NCI-H2029 treated with DMSO at 0.1 percent for 48 hours (cell line): ENCODE measurements at regions not wholly inside any gene's neighbourhood (a gene's known extent, or its start where the extent isn't known, plus 50 kb on each side); places are given as distances from the start of the nearest gene placed in this dataset.
"Not testable (repeated sequence)": the region's sequence is repeated elsewhere in the genome, so short reads cannot be mapped to it uniquely, and the experiment has no call there.

ENCODE experiments used
- DNase-seq: peaks from one replicate; lab custom pipeline; 2025; lab: John Stamatoyannopoulos, UW

DNA sequence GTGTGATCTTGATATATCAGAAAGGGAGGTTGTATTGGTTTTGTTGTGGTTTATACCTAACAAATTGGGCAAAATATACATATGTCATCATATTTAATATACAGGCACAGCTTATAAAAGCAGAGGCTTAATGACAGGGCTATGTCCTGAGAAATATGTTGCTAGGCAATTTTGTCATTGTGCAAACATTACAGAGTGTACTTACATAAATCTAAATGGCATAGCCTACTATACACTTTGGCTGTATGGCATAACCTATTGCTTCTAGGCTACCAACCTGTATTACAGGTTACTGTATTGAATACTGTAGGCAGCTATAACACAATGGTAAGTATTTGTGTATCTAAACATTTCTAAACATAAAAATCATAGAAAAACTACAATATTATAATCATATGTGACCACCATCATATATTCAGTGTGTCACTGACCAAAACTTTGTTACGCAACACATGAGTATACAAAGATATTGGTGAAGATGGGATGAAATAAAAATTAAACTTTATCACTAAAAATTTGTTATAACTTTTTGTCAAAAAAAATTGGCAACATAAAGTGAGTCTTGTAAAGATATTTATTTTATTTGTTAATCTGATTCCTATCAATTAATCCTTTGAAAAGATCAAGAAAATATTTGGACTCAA is 414.0 kb upstream of the HS3ST1 start:
- DNase-seq, result no peak

DNA sequence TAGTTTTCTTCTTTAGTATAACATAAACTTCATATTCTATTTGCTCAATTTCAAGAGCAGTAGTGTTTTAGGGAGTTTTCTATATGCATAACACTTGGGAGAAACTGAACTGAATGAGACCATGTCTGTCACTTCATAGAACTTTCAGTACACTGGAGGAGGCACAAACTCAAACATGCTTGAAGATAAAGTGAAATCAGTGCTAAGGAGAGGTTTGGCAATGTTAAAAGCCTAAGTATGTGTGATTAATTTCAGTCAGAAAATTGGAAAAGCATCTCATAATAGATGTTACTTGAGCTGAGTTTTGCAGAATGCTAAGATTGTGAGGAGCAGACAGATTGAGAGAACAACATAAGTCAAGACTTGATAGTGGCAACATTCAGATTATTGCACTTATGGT is 411.2 kb upstream of the HS3ST1 start:
- DNase-seq, result no peak

- no peak for DNase-seq
Measured at GRCh38 chr4:11831739-11832138, 403.0 kb upstream of the HS3ST1 start.

DNA sequence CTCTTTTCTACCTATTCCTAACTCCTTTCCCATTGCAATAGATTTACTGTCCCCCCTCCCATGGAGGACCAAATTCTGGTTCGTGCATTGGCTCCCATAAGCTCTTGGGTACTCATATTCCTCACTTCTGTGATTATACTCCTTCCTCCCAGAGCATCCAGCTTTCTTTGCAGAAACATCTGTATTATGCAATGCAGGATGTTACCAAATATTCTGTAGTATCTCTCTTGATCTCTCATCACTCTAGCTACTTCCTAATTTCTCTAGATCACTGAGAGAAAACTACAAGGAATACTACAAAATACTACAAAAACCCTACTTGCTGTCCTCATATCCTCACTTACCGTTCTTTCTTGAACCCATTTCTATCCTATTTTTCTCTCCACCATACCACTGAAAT is 395.9 kb upstream of the HS3ST1 start:
- DNase-seq, result no peak

DNA sequence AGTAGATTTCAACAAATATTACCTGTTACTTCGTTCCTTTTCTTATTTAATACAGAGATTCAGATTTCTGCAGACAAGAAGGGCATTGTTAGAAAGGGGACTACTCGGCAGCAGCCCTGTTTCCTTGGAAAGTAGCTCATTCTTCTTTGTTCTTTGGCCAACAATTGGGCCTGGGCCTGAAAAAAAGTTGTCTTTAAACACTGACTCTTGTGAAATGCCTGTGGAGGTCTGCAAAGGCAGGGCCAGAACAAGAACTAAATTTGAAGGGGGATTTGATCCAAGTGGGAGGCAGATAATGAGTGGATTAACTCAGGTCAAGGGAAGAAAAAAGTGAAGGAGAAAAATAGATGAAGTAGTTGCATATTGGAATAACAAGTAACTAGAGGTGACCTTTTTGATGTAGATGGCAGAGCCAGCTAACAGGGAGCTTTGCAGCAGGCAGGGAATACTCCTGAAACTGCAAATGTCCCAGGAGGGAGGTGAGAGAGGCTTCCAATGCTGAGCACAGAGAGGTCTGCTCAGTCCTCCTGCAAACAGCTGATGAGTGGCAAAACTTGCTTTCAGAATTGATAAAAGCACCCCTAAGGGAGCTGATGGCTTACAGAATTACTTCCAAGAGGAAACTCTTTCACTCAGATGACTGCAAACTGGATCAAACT is 393.2 kb upstream of the HS3ST1 start:
- no peak for DNase-seq

- no peak for DNase-seq
Measured at GRCh38 chr4:11817088-11817487, 388.4 kb upstream of the HS3ST1 start.

DNA sequence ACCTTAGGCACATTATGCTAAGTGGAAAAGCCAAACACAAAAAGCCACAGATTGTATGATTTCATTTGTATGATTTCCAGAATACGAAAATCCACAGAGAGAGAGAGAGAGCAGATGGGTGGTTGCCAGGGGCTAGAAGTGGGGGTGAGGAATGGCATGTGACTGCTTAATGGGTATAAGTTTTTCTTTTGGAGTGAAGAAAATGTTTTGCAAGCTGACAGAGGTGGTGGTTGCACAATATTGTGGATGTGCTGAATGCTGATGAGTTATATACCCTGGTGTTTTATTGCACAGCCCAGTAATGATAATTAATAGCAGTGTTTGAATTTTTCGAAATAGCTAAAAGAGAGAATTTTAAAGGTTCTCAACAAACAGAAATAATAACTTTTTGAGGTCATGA is 386.1 kb upstream of the HS3ST1 start:
- no peak for DNase-seq

DNA sequence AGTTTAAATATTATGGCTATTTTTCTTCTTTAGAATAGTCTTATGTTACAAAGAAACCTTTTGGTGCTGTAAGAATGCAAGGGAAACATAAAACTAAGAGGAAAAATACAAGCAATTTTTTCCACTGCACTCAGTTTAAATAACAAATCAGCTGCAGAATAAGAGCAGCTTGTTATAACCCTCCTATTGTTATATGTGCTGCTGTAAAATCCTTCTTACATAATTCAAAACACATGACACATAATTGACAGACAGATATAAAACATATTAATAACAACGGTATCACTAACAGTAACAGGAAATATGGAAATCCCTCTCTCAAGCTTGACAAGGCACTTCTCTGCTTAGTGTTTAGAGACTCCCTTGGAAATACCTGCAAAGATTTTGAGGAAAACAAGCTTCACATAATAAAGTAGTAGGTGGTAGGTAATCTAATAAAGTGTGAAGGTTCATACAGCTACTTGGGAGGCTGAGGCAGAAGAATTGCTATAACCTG is 385.3 kb upstream of the HS3ST1 start:
- DNase-seq, result no peak

DNA sequence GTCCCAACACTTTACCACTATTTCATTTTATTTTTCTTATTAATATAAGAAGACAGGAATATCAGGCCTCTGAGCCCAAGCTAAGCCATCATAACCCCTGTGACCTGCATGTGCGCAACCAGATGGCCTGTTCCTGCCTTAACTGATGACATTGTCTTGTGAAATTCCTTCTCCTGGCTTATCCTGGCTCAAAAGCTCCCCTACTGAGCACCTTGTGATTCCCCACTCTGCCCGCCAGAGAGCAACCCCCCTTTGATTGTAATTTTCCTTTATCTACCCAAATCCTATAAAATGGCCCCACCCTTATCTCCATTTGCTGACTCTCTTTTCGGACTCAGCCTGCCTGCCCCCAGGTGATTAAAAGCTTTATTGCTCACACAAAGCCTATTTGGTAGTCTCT is 382.8 kb upstream of the HS3ST1 start:
- not testable (repeated sequence) for DNase-seq

- DNase-seq, result no peak
Measured at GRCh38 chr4:11805842-11806241, 377.1 kb upstream of the HS3ST1 start.

- DNase-seq, result no peak
Measured at GRCh38 chr4:11801466-11802446, 373.1 kb upstream of the HS3ST1 start.

DNA sequence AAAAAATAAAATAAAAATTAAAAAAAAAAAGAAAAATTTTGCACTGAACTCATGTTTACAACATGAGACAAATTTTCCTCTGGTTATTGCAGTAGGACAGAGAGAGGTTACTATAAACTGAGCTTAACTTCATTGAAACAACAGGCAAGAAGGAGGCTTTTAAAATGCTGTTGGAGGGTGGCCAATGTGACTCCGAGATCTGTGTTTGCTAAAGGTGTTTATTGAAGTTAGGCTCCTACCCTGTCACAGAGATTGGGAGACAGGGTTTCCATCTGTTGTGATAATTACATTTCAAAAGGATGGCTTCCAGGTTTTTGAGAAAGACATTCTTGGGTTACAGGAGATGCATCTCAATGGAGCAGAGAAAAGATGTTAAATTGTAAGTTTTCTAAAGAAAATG is 370.5 kb upstream of the HS3ST1 start:
- DNase-seq, result peak; percentile 4

DNA sequence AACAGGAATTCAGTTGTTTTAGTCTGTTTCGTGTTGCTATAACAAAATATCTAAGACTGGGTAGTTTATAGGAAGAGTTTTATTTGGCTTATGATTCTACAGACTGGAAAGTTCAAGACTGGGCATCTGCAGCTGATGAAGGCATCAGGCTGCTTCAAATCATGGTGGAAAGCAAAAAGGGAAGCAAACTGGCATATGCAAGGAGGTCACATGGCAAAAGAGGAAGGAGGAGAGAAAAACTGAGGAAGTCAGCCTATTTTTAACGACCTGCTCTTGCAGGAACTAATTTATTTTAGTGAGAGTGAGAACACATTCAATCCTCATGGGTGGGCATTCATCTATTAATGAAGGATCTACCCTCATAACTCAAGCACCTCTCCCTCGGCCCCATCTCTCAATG is 363.1 kb upstream of the HS3ST1 start:
- no peak for DNase-seq

DNA sequence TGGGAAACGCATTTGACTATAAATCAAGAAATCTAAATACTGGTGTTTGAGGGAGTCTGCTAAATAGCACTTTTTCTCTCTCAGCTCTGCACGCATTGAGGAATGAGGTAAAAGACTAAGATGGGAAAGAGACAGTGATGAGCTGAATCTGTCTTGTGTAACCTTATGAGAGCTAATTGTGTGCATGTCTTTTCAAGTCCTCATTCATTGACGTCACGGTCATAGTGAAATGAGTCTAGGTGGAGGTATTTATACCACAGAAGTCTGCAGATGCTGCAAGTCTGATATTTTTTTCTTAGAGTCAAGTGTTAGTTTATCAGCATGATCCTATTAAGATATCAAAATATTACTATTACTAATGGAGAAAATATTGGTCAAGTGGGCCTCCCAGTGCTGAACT is 361.5 kb upstream of the HS3ST1 start:
- no peak for DNase-seq

DNA sequence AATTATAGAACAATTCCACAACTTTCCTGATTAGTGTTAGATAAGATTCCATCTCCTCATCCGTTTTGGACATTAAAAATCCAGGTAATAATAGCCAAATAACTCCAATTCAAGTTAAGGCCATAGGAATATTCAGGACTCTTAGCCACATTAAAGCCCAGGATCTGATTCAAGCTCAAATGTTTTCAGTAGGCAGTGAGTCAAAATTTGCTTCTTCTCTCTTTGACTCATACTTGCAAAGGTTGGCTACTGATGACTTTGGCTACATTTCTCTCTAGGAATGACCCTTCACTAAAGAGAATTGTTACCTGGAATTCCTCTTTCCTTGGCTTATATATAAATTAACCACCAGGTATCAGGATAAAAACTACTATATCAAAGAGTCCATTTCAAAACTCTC is 354.9 kb upstream of the HS3ST1 start:
- DNase-seq, result no peak

DNA sequence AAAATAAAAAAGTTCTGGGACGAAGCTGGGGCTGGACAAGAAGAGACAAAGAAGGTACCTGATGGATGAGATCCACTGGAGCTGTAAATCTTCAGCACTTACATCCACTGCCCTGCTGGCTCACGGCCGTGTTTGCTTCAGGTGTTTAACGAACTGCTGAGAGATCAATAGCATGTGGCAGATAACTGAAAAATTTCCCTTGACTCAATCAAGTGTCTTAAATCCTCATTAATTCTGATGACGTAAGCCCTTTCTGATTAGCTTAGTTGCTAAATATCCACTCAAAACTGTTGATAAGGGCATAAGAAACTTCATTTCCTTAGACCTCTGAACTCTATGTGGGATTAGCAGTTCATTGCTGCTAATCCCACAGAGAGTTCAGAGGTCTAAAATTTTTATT is 354.2 kb upstream of the HS3ST1 start:
- no peak for DNase-seq

- no peak for DNase-seq
Measured at GRCh38 chr4:11777447-11777846, 348.8 kb upstream of the HS3ST1 start.

DNA sequence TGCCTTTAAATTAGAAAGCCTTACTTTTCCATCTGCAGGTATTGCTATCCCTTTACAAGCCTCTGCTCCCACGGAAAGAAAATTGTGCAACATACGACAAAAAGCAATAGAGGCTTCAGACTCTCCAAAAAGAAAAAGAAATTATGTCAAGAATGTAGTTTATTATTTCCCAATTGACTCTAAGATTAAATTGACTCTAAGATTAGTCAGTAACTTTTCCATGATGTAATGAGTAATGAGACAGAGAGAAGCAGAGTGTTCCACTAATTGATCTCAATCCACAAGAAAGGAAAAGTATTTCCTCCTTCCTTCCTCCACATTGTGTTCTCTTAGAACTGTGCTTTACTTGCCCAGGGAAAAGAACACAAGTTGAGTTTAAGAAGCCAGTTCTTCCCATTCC is 345.7 kb upstream of the HS3ST1 start:
- DNase-seq, result no peak

- DNase-seq, result no peak
Measured at GRCh38 chr4:11773798-11774197, 345.1 kb upstream of the HS3ST1 start.

GRCh38 chr4:11769434-11769833 is 340.7 kb upstream of the HS3ST1 start:
- DNase-seq, result no peak

DNA sequence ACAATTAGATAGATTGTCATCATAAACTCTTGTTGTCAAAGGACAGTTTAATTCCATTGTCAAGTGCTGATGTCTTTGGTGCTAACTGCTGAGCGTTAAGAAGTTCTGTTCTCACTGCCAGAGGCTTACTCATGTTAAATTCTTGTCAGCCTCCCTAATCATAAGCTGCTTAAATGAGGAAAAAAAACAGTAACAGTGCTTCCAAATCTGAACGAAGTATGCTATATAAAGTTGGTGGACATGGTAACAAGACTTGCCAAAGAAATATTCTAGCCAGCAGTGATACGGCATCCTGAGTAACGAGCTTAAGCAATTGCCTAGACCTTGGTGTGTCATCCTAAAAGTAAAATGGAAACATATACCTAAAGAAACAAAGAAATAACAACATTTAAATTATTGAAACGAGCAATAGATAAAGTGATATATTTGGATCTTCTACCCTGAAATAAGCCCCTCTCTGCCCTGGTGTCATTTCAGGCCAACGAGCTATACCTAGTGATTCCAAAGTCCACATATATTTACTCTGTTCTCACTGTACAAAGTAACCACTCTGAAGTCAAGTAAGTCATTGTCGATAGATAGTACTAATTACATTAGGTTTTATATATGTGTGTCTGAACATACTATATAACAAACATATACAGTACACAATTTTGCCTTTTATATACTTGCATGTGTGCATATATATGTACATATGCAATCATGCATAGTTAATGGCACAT is 339.7 kb upstream of the HS3ST1 start:
- DNase-seq, result no peak

- no peak for DNase-seq
Measured at GRCh38 chr4:11765849-11766453, 337.3 kb upstream of the HS3ST1 start.
